Parathyroid adenoma (tissue), 2 donors: ENCODE measurements at regions not wholly inside any gene's neighbourhood (a gene's known extent, or its start where the extent isn't known, plus 50 kb on each side); places are given as distances from the start of the nearest gene placed in this dataset.

Experiments
- H2AFZ ChIP-seq: fragments of 300-600 bp; sonication (generic); one replicate; pipeline ENCODE4 v1.7.0; 2017; ENCODE audit warnings: antibody characterized with exemption, mild to moderate bottlenecking
- H3K27ac ChIP-seq: fragments of 300-600 bp; sonication (generic); one replicate; pipeline ENCODE4 v1.7.0; 2017
- H3K27me3 ChIP-seq: fragments of 300-600 bp; sonication (generic); one replicate; pipeline ENCODE4 v1.7.0; 2017; ENCODE audit warnings: low read length; ENCODE audit not compliant: control insufficient read depth, insufficient read depth
- H3K36me3 ChIP-seq: fragments of 300-600 bp; sonication (generic); one replicate; pipeline ENCODE4 v1.7.0; 2017; ENCODE audit warnings: low read length; ENCODE audit not compliant: control insufficient read depth, insufficient read depth
- H3K4me1 ChIP-seq: fragments of 300-600 bp; sonication (generic); one replicate; pipeline ENCODE4 v1.7.0; 2017; ENCODE audit warnings: control low read depth
- H3K4me2 ChIP-seq: fragments of 300-600 bp; sonication (generic); one replicate; pipeline ENCODE4 v1.7.0; 2017; ENCODE audit warnings: low read length
- H3K4me3 ChIP-seq: fragments of 300-600 bp; sonication (generic); one replicate; pipeline ENCODE4 v1.7.0; 2017; ENCODE audit warnings: low read depth, low read length
- H3K79me2 ChIP-seq: fragments of 300-600 bp; sonication (generic); one replicate; pipeline ENCODE4 v1.7.0; 2017; ENCODE audit warnings: control low read depth
- H3K9ac ChIP-seq: fragments of 300-600 bp; sonication (generic); one replicate; pipeline ENCODE4 v1.7.0; 2017; ENCODE audit warnings: mild to moderate bottlenecking
- H3K9me3 ChIP-seq: fragments of 300-600 bp; sonication (generic); one replicate; pipeline ENCODE4 v1.7.0; 2017; ENCODE audit warnings: low read length; ENCODE audit not compliant: control insufficient read depth
- TF ChIP-seq, protein P1 (sequence below): fragments of 300-600 bp; sonication (generic); IDR thresholded peaks from one replicate; pipeline ENCODE4 v1.7.0; 2017; ENCODE audit warnings: antibody characterized with exemption, mild to moderate bottlenecking
- donor health status: primary hyperparathyroidism.

DNA sequence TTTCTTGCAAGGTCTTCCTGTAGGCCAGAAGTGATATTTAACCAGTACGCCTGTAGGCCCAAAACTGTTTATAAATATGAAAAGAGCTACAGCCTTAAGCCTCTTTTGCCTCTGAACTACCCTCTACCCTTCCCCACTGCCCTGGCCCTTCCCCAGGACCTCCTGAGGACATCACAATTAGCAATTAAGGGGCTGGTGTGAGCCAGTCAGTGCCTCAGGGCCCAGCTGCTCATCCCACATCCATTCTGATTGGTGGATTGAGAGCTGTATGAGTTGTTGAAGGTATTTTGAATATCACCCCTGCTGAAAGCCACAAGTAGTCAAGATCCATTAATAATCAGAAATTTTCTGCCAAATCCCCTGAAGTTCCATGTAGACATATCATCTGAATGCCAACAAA, 126.3 kb upstream of the TACR1 start:
- no peaks in the 10 kb centered on the region for H3K79me2 ChIP-seq
- H3K36me3 ChIP-seq = no peaks in the 10 kb centered on the region
- H3K27me3 ChIP-seq = no peaks in the 10 kb centered on the region
- no peak overlapping the region for H2AFZ ChIP-seq
- no peak overlapping the region for H3K9ac ChIP-seq
- no peaks in the 10 kb centered on the region for H3K9me3 ChIP-seq
- TF ChIP-seq, protein P1, sequence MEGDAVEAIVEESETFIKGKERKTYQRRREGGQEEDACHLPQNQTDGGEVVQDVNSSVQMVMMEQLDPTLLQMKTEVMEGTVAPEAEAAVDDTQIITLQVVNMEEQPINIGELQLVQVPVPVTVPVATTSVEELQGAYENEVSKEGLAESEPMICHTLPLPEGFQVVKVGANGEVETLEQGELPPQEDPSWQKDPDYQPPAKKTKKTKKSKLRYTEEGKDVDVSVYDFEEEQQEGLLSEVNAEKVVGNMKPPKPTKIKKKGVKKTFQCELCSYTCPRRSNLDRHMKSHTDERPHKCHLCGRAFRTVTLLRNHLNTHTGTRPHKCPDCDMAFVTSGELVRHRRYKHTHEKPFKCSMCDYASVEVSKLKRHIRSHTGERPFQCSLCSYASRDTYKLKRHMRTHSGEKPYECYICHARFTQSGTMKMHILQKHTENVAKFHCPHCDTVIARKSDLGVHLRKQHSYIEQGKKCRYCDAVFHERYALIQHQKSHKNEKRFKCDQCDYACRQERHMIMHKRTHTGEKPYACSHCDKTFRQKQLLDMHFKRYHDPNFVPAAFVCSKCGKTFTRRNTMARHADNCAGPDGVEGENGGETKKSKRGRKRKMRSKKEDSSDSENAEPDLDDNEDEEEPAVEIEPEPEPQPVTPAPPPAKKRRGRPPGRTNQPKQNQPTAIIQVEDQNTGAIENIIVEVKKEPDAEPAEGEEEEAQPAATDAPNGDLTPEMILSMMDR = no peak
- H3K4me3 ChIP-seq = no peak overlapping the region
- no peak overlapping the region for H3K4me2 ChIP-seq
- H3K27ac ChIP-seq = no peak overlapping the region
- no peaks in the 10 kb centered on the region for H3K4me1 ChIP-seq

DNA sequence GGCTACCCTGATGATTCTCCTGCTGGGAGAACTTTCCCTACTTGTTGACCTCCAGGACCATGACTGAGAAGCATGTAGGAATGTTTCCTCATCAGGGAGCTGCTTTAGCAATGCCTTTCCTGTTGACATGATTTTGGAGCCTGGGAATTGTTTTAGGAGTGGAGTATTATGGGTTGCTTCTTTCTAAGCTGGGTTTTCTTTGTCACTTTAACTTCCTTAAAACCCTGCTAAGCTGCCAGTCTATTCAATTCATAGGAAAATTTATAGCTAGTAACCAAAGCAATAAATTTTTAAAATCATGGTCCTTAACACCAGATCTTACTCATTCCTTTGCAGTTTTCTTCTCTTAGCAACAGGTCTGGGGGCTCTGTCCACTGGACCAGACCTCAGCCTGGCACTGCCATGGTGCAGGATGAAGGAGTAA, 125.6 kb upstream of the TACR1 start:
- Histone ChIP-seq H3K27ac (no peak overlapping the region), H3K79me2 (no peaks in the 10 kb centered on the region)

DNA sequence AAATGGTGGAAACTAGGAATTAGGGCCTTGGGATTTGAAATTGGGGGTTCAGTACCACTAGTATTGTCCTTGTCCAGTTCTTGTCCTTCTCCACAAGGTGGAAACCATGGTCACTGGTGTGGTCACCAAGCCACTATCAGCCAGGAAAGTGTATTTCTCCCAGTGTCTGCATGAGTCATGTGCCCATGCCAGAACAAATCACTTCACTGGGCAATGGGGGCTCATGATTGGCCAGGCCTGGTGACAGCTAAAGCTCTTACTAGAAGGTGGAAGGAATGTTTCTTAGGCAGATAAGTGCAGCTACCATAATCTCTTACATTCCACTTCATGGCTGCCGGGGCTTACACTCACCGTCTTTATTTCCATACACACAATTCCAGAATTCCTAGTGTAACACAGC, 124.8 kb upstream of the TACR1 start:
- Histone ChIP-seq H3K27me3 (no peaks in the 10 kb centered on the region), H3K36me3 (no peaks in the 10 kb centered on the region), H3K79me2 (no peaks in the 10 kb centered on the region), H3K9me3 (no peaks in the 10 kb centered on the region), H3K9ac (no peak overlapping the region), H3K4me3 (no peak overlapping the region), H3K4me2 (no peak overlapping the region), H3K27ac (no peak overlapping the region), H3K4me1 (no peaks in the 10 kb centered on the region), H2AFZ (no peak overlapping the region)
- TF ChIP-seq, protein P1 = no peak

More for the DNA sequence above, 125.6 kb upstream of the TACR1 start:
- Histone ChIP-seq H3K4me2 (no peak overlapping the region), H3K9me3 (no peaks in the 10 kb centered on the region), H3K9ac (no peak overlapping the region), H3K4me1 (no peaks in the 10 kb centered on the region), H3K27me3 (no peaks in the 10 kb centered on the region), H2AFZ (no peak overlapping the region), H3K4me3 (no peak overlapping the region), H3K36me3 (no peaks in the 10 kb centered on the region)
- TF ChIP-seq, protein P1 = no peak

DNA sequence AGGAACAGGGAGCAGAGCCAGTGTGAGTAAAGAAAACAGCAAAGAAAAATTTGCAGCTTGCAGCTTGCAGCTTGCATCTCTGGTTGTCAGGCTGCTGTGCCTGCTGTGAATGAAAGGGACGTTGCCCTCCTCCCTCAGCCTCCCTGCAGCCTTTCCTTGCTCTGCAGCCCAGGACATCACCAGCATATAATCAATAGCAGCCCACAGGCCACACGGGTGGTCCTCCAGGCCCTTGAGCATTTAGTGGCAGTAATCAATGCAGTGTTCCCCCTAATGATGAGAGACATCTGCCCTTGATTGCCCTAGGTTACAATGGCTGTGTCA, 122.2 kb upstream of the TACR1 start:
- H3K36me3 ChIP-seq = no peaks in the 10 kb centered on the region
- no peaks in the 10 kb centered on the region for H3K27me3 ChIP-seq
- H3K79me2 ChIP-seq = no peaks in the 10 kb centered on the region
- TF ChIP-seq, protein P1 = no peak
- no peak overlapping the region for H3K4me3 ChIP-seq
- H3K9me3 ChIP-seq = no peaks in the 10 kb centered on the region
- H2AFZ ChIP-seq = no peak overlapping the region
- no peak overlapping the region for H3K27ac ChIP-seq
- H3K4me1 ChIP-seq = no peaks in the 10 kb centered on the region
- H3K4me2 ChIP-seq = no peak overlapping the region
- no peak overlapping the region for H3K9ac ChIP-seq

DNA sequence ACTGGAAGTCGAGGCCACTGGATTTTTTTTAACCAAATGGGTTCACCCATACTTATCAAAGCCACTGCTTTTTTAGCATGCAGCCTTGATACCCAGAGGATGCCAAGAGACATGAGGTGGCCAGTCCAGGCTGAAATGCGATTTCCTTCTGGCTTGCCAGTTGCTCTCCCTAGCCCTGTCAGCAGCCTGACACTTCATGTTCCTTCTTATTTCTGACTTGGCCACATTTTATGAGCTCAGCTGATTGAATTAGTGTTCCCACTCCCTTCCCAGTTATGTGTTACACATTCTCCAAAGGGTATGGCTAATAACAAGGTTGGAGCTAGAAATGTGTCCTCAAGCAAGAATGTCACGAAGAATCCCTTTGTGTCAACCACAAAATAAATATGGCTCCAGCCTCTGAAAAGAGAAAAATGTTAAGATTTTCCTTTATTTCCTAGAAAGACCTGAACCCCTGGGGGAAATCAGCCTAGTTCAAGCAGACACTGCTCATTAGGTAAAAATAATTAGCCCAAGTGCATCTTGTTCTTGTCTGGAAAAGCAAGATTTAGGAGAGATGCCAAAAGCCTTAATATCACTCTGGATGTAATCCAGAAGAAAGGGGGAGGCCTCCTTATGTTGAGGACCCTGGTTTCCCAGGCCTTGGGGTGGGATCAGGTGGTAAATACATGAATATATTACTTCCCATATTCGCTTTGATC, 121.7 kb upstream of the TACR1 start:
- H3K9me3 ChIP-seq = no peaks in the 10 kb centered on the region
- H3K9ac ChIP-seq = no peak overlapping the region
- H3K4me3 ChIP-seq = no peak overlapping the region
- no peak overlapping the region for H2AFZ ChIP-seq
- H3K27me3 ChIP-seq = no peaks in the 10 kb centered on the region
- H3K4me2 ChIP-seq = no peak overlapping the region
- H3K36me3 ChIP-seq = no peaks in the 10 kb centered on the region
- no peak overlapping the region for H3K27ac ChIP-seq
- no peaks in the 10 kb centered on the region for H3K79me2 ChIP-seq
- no peaks in the 10 kb centered on the region for H3K4me1 ChIP-seq
- TF ChIP-seq, protein P1 = no peak
